T-cell (primary cell): ENCODE measurements at regions not wholly inside any gene's neighbourhood (a gene's known extent, or its start where the extent isn't known, plus 50 kb on each side); places are given as distances from the start of the nearest gene placed in this dataset.

ENCODE experiments used
- ATAC-seq, 4 experiments: fragments of 200-7000 bp in 3 of 4; fragments of 150-1000 bp in 1 of 4; cut with Tn5 transposase; replicated peaks in 1 of 4; 1 replicate in 3 of 4; 2 replicates in 1 of 4; pipeline ENCODE4 v1.10.0; 2021; ENCODE audit warnings: moderate library complexity in 3 of 4, mild to moderate bottlenecking in 2 of 4, moderate number of reproducible peaks in 1 of 4
- CTCF ChIA-PET, 2 donors: fragments of 300-600 bp; sonication (Branson Sonifier 250); formaldehyde crosslinking; loops; one replicate each; lab custom pipeline; 2022; ENCODE audit warnings: antibody characterized with exemption in 2 of 2; lab: Charles Lee
- POLR2A ChIA-PET, 2 donors: fragments of 300-600 bp; sonication (Branson Sonifier 250); formaldehyde crosslinking; loops; one replicate each; lab custom pipeline; 2022; ENCODE audit warnings: antibody characterized with exemption in 2 of 2; lab: Charles Lee
- DNase-seq, 35 experiments: peaks; one replicate each; pipeline versions ENCODE4 v3.0.0 to v3.0.0-alpha.2; 2013 to 2023
- H3K27ac ChIP-seq: one replicate; pipeline ENCODE4 v1.5.1; 2013; ENCODE audit warnings: low read length
- H3K27me3 ChIP-seq, 2 experiments: replicated peaks in 1 of 2; 1 replicate in 1 of 2; 2 replicates in 1 of 2; pipeline versions ENCODE4 v1.6.1 to v1.7.0; 2013; ENCODE audit warnings: low read length in 1 of 2, mixed read lengths in 1 of 2; ENCODE audit not compliant: control insufficient read depth in 2 of 2, insufficient read depth in 2 of 2; ENCODE audit errors: extremely low read depth in 1 of 2
- H3K36me3 ChIP-seq, 2 donors: 1 replicate in 1 of 2; 2 replicates in 1 of 2; pipeline versions ENCODE4 v1.6.1 to v1.7.0; 2013; ENCODE audit warnings: low read length in 1 of 2; ENCODE audit not compliant: control insufficient read depth in 2 of 2, insufficient read depth in 1 of 2; ENCODE audit errors: extremely low read depth in 1 of 2
- H3K4me1 ChIP-seq, 2 experiments: 1 replicate in 1 of 2; 2 replicates in 1 of 2; pipeline versions ENCODE4 v1.6.1 to v1.7.0; 2013; ENCODE audit warnings: low read length in 2 of 2, mixed read lengths in 1 of 2; ENCODE audit not compliant: insufficient read depth in 2 of 2, control insufficient read depth in 1 of 2; ENCODE audit errors: extremely low read depth in 1 of 2
- H3K4me3 ChIP-seq, 2 donors: 1 replicate in 1 of 2; 2 replicates in 1 of 2; pipeline versions ENCODE4 v1.5.1 to v1.7.0; 2013; ENCODE audit warnings: mild to moderate bottlenecking in 2 of 2, low read length in 1 of 2, moderate library complexity in 1 of 2; ENCODE audit not compliant: control insufficient read depth in 1 of 2; ENCODE audit errors: extremely low read depth in 1 of 2
- H3K9me3 ChIP-seq: 2 replicates; pipeline ENCODE4 v1.7.0; 2013
- H3K27ac Mint-ChIP-seq, 2 donors: one replicate each; pipeline ENCODE4 v1.8.0; 2020 to 2021; ENCODE audit warnings: mild to moderate bottlenecking in 2 of 2, mixed read lengths in 2 of 2
- H3K27me3 Mint-ChIP-seq, 2 donors: one replicate each; pipeline ENCODE4 v1.8.0; 2021 to 2022; ENCODE audit warnings: mixed read lengths in 2 of 2
- H3K36me3 Mint-ChIP-seq: one replicate; pipeline ENCODE4 v1.8.0; 2021; ENCODE audit warnings: mixed read lengths
- H3K4me1 Mint-ChIP-seq, 3 donors: one replicate each; pipeline ENCODE4 v1.8.0; 2020 to 2022; ENCODE audit warnings: mixed read lengths in 3 of 3, mild to moderate bottlenecking in 1 of 3
- H3K4me3 Mint-ChIP-seq, 3 donors: one replicate each; pipeline ENCODE4 v1.8.0; 2020 to 2022; ENCODE audit warnings: mild to moderate bottlenecking in 3 of 3, mixed read lengths in 3 of 3, moderate library complexity in 3 of 3
- H3K9me3 Mint-ChIP-seq, 3 donors: one replicate each; pipeline ENCODE4 v1.8.0; 2020 to 2022; ENCODE audit warnings: mixed read lengths in 3 of 3
- WGBS: methylation state at CpG from one replicate; pipeline ENCODE4 v1.1.5; 2013; ENCODE audit warnings: missing lambda C conversion rate; ENCODE audit not compliant: insufficient coverage; 5-methylcytosine and 5-hydroxymethylcytosine counted together

GRCh38 chr12:67002720-67003119, 266.4 kb upstream of the CAND1 start:
- H3K27me3 Mint-ChIP-seq, result peaks cover 0 to 3% of the 10 kb centered on the region in 2 donors
- no peak overlapping the region for H3K27ac ChIP-seq
- no peaks in the 10 kb centered on the region for H3K9me3 ChIP-seq
- H3K36me3 ChIP-seq, result no peaks in the 10 kb centered on the region
- ChIA-PET POLR2A (no interaction called here), CTCF (no interaction called here)
- WGBS, result 86% methylated on average over 1 of the region's 2 CpGs
- no peak overlapping the region for H3K27ac Mint-ChIP-seq
- DNase-seq (no peak), ATAC-seq (no peak)
- no peak overlapping the region for H3K4me3 ChIP-seq
- no peak overlapping the region for H3K4me3 Mint-ChIP-seq
- no peaks in the 10 kb centered on the region for H3K4me1 Mint-ChIP-seq
- no peaks in the 10 kb centered on the region for H3K9me3 Mint-ChIP-seq
- H3K4me1 ChIP-seq, result no peaks in the 10 kb centered on the region
- no peaks in the 10 kb centered on the region for H3K36me3 Mint-ChIP-seq
- no peaks in the 10 kb centered on the region for H3K27me3 ChIP-seq

- H3K36me3 Mint-ChIP-seq, result no peaks in the 10 kb centered on the region
These were observed 262.5 kb upstream of the CAND1 start for GRCh38 chr12:67006610-67007009.

GRCh38 chr12:67014642-67015041, 254.5 kb upstream of the CAND1 start:
- no peaks in the 10 kb centered on the region for H3K36me3 Mint-ChIP-seq
- no peaks in the 10 kb centered on the region for H3K9me3 ChIP-seq
- no peak overlapping the region for H3K27ac ChIP-seq
- ChIA-PET POLR2A (no interaction called here), CTCF (no interaction called here)
- no peak overlapping the region for H3K27ac Mint-ChIP-seq
- H3K9me3 Mint-ChIP-seq, result no peaks in the 10 kb centered on the region
- H3K27me3 ChIP-seq, result no peaks in the 10 kb centered on the region
- H3K27me3 Mint-ChIP-seq, result no peaks in the 10 kb centered on the region
- H3K4me1 Mint-ChIP-seq, result no peaks in the 10 kb centered on the region
- no CpG with 5 or more reads among the region's 1 CpG for WGBS
- no peak for DNase-seq
- H3K4me1 ChIP-seq, result peaks cover 0 to 2% of the 10 kb centered on the region in 2 experiments
- no peaks in the 10 kb centered on the region for H3K36me3 ChIP-seq
- no peak overlapping the region for H3K4me3 ChIP-seq
- H3K4me3 Mint-ChIP-seq, result no peak overlapping the region
- ATAC-seq, result no peak

More at GRCh38 chr12:67006610-67007009, 262.5 kb upstream of the CAND1 start:
- H3K9me3 Mint-ChIP-seq, result no peaks in the 10 kb centered on the region
- ChIA-PET POLR2A (no interaction called here), CTCF (interaction anchor here in 1 of 2 donors (0.9 kb wide), 1 partner anchor 113 kb away, joined by 4 read pairs; no protein-coding TSS in a partner anchor)
- H3K4me1 Mint-ChIP-seq, result no peaks in the 10 kb centered on the region
- Histone ChIP-seq H3K4me3 (no peak overlapping the region), H3K27ac (no peak overlapping the region), H3K27me3 (no peaks in the 10 kb centered on the region), H3K4me1 (no peaks in the 10 kb centered on the region), H3K9me3 (no peaks in the 10 kb centered on the region), H3K36me3 (no peaks in the 10 kb centered on the region)
- ATAC-seq (no peak), DNase-seq (no peak)
- no peak overlapping the region for H3K27ac Mint-ChIP-seq
- H3K27me3 Mint-ChIP-seq, result peaks cover 0 to 3% of the 10 kb centered on the region in 2 donors
- H3K4me3 Mint-ChIP-seq, result no peak overlapping the region
- no CpG with 5 or more reads among the region's 2 CpGs for WGBS

GRCh38 chr12:67018105-67018504, 251.1 kb upstream of the CAND1 start:
- H3K4me1 Mint-ChIP-seq, result no peaks in the 10 kb centered on the region
- no peak for ATAC-seq
- POLR2A ChIA-PET, result no interaction called here
- H3K27ac ChIP-seq, result no peak overlapping the region
- H3K27ac Mint-ChIP-seq, result no peak overlapping the region
- no peaks in the 10 kb centered on the region for H3K27me3 Mint-ChIP-seq
- H3K4me1 ChIP-seq, result peaks cover 0 to 2% of the 10 kb centered on the region in 2 experiments
- no peaks in the 10 kb centered on the region for H3K9me3 Mint-ChIP-seq
- H3K4me3 ChIP-seq, result no peak overlapping the region
- no peaks in the 10 kb centered on the region for H3K27me3 ChIP-seq
- H3K36me3 ChIP-seq, result no peaks in the 10 kb centered on the region
- no peaks in the 10 kb centered on the region for H3K36me3 Mint-ChIP-seq
- 95% methylated on average over 3 of the region's 5 CpGs for WGBS
- H3K4me3 Mint-ChIP-seq, result no peak overlapping the region
- H3K9me3 ChIP-seq, result no peaks in the 10 kb centered on the region
- DNase-seq, result no peak
- CTCF ChIA-PET, result no interaction called here

- CTCF ChIA-PET, result no interaction called here
- 89% methylated on average over 8 of the region's 10 CpGs for WGBS
- peaks cover 1 to 2% of the 10 kb centered on the region in 2 donors for H3K27me3 Mint-ChIP-seq
These were observed 250.1 kb upstream of the CAND1 start for GRCh38 chr12:67019070-67019469.

GRCh38 chr12:67025543-67026114, 243.5 kb upstream of the CAND1 start:
- Mint-ChIP-seq H3K27me3 (peaks cover 3 to 8% of the 10 kb centered on the region in 2 donors), H3K4me1 (peaks cover 0 to 3% (median 0%) of the 10 kb centered on the region in 3 donors), H3K4me3 (no peak overlapping the region), H3K9me3 (no peaks in the 10 kb centered on the region), H3K27ac (no peak overlapping the region), H3K36me3 (no peaks in the 10 kb centered on the region)
- no CpG with 5 or more reads among the region's 7 CpGs for WGBS
- H3K36me3 ChIP-seq, result no peaks in the 10 kb centered on the region
- H3K27ac ChIP-seq, result no peak overlapping the region
- peak in 31 of 35 experiments; percentile 2 to 58 (median 18) for DNase-seq
- no peak overlapping the region for H3K4me3 ChIP-seq
- H3K4me1 ChIP-seq, result no peaks in the 10 kb centered on the region
- CTCF ChIA-PET, result interaction anchor here (0.6 to 1.0 kb wide), 4 partner anchors 18 to 262 kb away, joined by 3 to 5 read pairs (median 3); no protein-coding TSS in a partner anchor
- peaks cover 0 to 3% of the 10 kb centered on the region in 2 experiments for H3K27me3 ChIP-seq
- no peaks in the 10 kb centered on the region for H3K9me3 ChIP-seq
- POLR2A ChIA-PET, result no interaction called here
- peak in 1 of 4 experiments; percentile 53 for ATAC-seq

More at GRCh38 chr12:67019070-67019469, 250.1 kb upstream of the CAND1 start:
- H3K36me3 ChIP-seq, result no peaks in the 10 kb centered on the region
- H3K4me3 ChIP-seq, result no peak overlapping the region
- no peaks in the 10 kb centered on the region for H3K27me3 ChIP-seq
- no peaks in the 10 kb centered on the region for H3K9me3 ChIP-seq
- Mint-ChIP-seq H3K9me3 (no peaks in the 10 kb centered on the region), H3K4me1 (no peaks in the 10 kb centered on the region), H3K36me3 (no peaks in the 10 kb centered on the region), H3K4me3 (no peak overlapping the region), H3K27ac (no peak overlapping the region)
- no peak for DNase-seq
- H3K4me1 ChIP-seq, result peaks cover 0 to 2% of the 10 kb centered on the region in 2 experiments
- no peak for ATAC-seq
- POLR2A ChIA-PET, result no interaction called here
- no peak overlapping the region for H3K27ac ChIP-seq
